ENCODE measurements at regions not wholly inside any gene's neighbourhood (a gene's known extent, or its start where the extent isn't known, plus 50 kb on each side); places are given as distances from the start of the nearest gene placed in this dataset.

DNA sequence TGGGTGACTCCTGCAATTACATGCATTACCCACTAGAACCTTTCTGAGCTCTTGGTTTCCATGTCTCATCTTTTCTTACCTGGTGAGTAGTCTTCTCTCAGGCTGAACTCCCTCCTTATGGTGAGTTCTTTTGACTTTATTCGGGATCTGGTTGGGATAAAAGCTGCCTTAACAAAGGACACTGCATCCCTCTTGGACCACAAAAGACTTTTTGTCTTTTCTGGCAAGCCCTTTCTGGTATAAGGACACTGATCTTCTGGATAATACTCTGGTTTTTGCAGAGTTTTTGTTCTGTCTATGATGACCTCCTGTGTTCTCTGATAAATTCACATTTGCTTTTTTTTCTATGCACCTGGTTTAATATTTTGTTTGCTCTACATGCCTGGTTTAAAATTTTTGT lies 66.7 kb downstream of the SLITRK1 start:
- Histone ChIP-seq H3K36me3 (ENCODE audit: control insufficient read depth, insufficient read depth, low read length) (no peaks in the 10 kb centered on the region), H3K27me3 (ENCODE audit: control insufficient read depth, insufficient read depth, low read length) (no peaks in the 10 kb centered on the region), H3K4me3 (ENCODE audit: low read depth, low read length) (no peak overlapping the region)
- TF ChIP-seq, protein P1, sequence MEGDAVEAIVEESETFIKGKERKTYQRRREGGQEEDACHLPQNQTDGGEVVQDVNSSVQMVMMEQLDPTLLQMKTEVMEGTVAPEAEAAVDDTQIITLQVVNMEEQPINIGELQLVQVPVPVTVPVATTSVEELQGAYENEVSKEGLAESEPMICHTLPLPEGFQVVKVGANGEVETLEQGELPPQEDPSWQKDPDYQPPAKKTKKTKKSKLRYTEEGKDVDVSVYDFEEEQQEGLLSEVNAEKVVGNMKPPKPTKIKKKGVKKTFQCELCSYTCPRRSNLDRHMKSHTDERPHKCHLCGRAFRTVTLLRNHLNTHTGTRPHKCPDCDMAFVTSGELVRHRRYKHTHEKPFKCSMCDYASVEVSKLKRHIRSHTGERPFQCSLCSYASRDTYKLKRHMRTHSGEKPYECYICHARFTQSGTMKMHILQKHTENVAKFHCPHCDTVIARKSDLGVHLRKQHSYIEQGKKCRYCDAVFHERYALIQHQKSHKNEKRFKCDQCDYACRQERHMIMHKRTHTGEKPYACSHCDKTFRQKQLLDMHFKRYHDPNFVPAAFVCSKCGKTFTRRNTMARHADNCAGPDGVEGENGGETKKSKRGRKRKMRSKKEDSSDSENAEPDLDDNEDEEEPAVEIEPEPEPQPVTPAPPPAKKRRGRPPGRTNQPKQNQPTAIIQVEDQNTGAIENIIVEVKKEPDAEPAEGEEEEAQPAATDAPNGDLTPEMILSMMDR (IDR thresholded peaks at IDR 0.05; ENCODE audit: insufficient read depth, low read length, poor library complexity, severe bottlenecking) = no peak
- no peak for DNase-seq (ENCODE audit: low read depth)

DNA sequence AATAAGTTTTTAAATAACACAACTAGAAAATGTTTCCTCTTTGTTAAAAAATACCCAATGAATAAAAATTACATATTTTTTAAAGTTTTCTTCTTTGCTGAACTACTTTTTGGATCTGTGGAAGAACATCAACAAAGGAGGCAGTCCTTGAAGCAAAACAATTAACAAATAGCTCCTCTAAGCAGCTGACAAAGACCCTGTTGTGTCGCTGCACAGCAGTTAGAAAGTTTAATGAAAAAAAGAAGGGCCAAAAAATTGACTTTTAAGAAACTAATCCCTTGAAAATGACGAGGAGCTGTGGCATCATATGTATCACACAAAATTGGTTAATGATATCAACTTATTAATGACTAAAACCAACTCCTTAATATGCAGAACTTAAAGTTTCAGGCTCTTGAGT lies 72.1 kb downstream of the SLITRK1 start:
- H3K4me3 ChIP-seq (ENCODE audit: low read depth, low read length) = no peak overlapping the region
- TF ChIP-seq, protein P1 (IDR thresholded peaks at IDR 0.05; ENCODE audit: insufficient read depth, low read length, poor library complexity, severe bottlenecking) = no peak
- DNase-seq (ENCODE audit: low read depth) = no peak
- H3K27me3 ChIP-seq (ENCODE audit: control insufficient read depth, insufficient read depth, low read length) = no peaks in the 10 kb centered on the region
- no peaks in the 10 kb centered on the region for H3K36me3 ChIP-seq (ENCODE audit: control insufficient read depth, insufficient read depth, low read length)

DNA sequence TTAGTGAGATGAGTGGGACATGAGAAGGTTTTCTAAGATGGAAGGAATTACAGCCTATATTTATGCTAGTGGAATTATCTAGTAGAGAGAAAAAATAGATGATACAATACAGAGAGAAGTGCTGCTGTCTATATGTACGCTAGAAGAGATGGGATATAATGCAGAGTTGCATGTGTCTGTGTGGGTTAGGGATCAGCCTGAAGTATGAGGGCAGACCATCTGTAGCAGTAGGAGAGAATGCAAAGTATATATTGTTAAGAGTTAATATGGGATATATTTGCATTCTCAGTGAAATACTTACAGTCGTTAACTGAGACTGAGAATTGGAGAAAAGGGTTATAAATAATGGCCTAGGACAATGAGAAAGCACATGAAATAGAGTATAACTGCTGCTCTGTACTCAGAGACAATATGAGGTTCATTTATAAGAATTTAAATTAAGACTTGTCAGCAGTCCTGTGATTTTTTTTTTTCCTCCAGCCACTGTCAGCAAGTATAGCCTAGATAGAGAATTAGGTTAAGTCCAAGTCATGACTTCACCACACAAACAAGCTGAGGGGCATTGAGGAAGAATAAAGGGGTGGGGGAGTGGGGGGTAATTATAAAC lies 77.8 kb downstream of the SLITRK1 start:
- DNase-seq (ENCODE audit: low read depth) = no peak
- Histone ChIP-seq H3K27me3 (ENCODE audit: control insufficient read depth, insufficient read depth, low read length) (no peaks in the 10 kb centered on the region), H3K4me3 (ENCODE audit: low read depth, low read length) (no peak overlapping the region), H3K36me3 (ENCODE audit: control insufficient read depth, insufficient read depth, low read length) (no peaks in the 10 kb centered on the region)
- TF ChIP-seq, protein P1 (IDR thresholded peaks at IDR 0.05; ENCODE audit: insufficient read depth, low read length, poor library complexity, severe bottlenecking) = no peak

DNA sequence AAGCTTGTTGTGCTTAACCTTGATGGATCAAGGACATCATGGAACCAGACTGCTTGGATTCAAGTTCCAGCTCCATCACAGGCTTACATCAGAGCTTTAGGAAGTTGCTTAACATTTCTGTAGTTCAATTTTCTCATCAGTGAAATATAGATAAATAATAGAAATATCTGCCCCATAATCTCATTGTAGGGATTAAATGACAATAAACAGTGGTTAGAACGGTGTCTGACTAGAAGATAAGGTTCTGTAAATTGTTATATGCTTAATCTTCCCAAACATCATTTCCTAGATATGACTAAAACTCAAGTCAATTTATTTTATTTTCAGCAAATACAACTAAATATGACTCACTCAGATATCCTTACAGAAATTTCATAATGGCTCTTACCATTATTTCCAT lies 83.5 kb downstream of the SLITRK1 start:
- TF ChIP-seq, protein P1 (IDR thresholded peaks at IDR 0.05; ENCODE audit: insufficient read depth, low read length, poor library complexity, severe bottlenecking) = no peak
- no peak overlapping the region for H3K4me3 ChIP-seq (ENCODE audit: low read depth, low read length)
- H3K36me3 ChIP-seq (ENCODE audit: control insufficient read depth, insufficient read depth, low read length) = no peaks in the 10 kb centered on the region
- H3K27me3 ChIP-seq (ENCODE audit: control insufficient read depth, insufficient read depth, low read length) = no peaks in the 10 kb centered on the region
- no peak for DNase-seq (ENCODE audit: low read depth)

DNA sequence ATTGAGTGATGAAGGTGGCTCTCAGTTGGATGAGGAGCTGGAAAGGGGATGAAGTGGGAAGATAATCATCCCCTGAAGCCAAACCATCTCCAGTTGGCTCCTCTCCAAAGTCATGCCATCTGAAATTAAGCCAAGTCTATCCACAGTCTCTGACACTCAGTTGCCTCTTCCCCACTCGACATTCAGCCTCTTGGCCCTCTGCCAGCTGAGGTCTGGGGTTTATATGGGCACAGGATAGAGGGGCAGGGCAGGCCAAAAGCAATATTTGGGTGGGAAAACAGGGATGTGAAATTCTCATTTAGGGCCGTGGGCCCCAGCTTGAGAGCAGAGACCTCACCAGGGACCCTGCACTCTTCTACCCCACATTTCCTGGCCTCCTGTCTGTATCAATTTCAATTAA lies 85.9 kb downstream of the SLITRK1 start:
- no peaks in the 10 kb centered on the region for H3K27me3 ChIP-seq (ENCODE audit: control insufficient read depth, insufficient read depth, low read length)
- DNase-seq (ENCODE audit: low read depth) = no peak
- H3K36me3 ChIP-seq (ENCODE audit: control insufficient read depth, insufficient read depth, low read length) = no peaks in the 10 kb centered on the region
- TF ChIP-seq, protein P1 (IDR thresholded peaks at IDR 0.05; ENCODE audit: insufficient read depth, low read length, poor library complexity, severe bottlenecking) = no peak
- no peak overlapping the region for H3K4me3 ChIP-seq (ENCODE audit: low read depth, low read length)

DNA sequence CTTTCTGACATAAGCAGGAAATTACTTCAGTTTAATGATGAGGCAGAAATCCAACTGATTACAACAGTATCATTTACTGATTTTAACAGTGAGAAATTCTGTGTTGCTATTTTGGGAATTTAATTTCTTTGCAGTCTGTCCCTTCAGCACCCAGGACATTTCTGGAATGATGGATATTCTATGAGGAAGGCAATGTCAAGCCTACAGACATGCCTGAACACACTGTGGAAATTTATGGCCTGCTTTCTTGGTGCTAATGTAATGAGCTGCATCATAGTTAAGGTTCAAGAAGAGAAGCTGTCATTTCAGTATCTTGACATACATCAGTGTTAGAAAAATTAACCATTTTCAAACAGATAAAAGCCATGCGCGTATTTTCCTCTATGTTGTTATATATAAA lies 87.7 kb downstream of the SLITRK1 start:
- TF ChIP-seq, protein P1 (IDR thresholded peaks at IDR 0.05; ENCODE audit: insufficient read depth, low read length, poor library complexity, severe bottlenecking) = no peak
- no peaks in the 10 kb centered on the region for H3K36me3 ChIP-seq (ENCODE audit: control insufficient read depth, insufficient read depth, low read length)
- no peaks in the 10 kb centered on the region for H3K27me3 ChIP-seq (ENCODE audit: control insufficient read depth, insufficient read depth, low read length)
- no peak for DNase-seq (ENCODE audit: low read depth)
- H3K4me3 ChIP-seq (ENCODE audit: low read depth, low read length) = no peak overlapping the region
